OCI-LY7 (cell line): ENCODE measurements at regions not wholly inside any gene's neighbourhood (a gene's known extent, or its start where the extent isn't known, plus 50 kb on each side); places are given as distances from the start of the nearest gene placed in this dataset.

ENCODE experiments used
- EZH2phosphoT487 ChIP-seq: fragments of 200-600 bp; sonication (generic); IDR thresholded peaks from 2 replicates; pipeline ENCODE4 v1.6.1; 2018; ENCODE audit warnings: low read depth, borderline replicate concordance, mild to moderate bottlenecking, mixed run types, antibody characterized with exemption, low read length, moderate library complexity, mixed read lengths
- TF ChIP-seq, protein P1 (sequence below): fragments of 200-600 bp; sonication (generic); conservative IDR thresholded peaks from 2 replicates; pipeline ENCODE4 v1.5.1; 2014; ENCODE audit warnings: mild to moderate bottlenecking, antibody characterized with exemption, low read length, moderate library complexity, mixed read lengths

- TF ChIP-seq, protein P1, sequence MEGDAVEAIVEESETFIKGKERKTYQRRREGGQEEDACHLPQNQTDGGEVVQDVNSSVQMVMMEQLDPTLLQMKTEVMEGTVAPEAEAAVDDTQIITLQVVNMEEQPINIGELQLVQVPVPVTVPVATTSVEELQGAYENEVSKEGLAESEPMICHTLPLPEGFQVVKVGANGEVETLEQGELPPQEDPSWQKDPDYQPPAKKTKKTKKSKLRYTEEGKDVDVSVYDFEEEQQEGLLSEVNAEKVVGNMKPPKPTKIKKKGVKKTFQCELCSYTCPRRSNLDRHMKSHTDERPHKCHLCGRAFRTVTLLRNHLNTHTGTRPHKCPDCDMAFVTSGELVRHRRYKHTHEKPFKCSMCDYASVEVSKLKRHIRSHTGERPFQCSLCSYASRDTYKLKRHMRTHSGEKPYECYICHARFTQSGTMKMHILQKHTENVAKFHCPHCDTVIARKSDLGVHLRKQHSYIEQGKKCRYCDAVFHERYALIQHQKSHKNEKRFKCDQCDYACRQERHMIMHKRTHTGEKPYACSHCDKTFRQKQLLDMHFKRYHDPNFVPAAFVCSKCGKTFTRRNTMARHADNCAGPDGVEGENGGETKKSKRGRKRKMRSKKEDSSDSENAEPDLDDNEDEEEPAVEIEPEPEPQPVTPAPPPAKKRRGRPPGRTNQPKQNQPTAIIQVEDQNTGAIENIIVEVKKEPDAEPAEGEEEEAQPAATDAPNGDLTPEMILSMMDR: no peak
- no peak for TF ChIP-seq EZH2phosphoT487
These were observed 353.0 kb downstream of the MYCN start for GRCh38 chr2:16293398-16293797.
